ENCODE measurements at regions not wholly inside any gene's neighbourhood (a gene's known extent, or its start where the extent isn't known, plus 50 kb on each side); places are given as distances from the start of the nearest gene placed in this dataset.

DNA sequence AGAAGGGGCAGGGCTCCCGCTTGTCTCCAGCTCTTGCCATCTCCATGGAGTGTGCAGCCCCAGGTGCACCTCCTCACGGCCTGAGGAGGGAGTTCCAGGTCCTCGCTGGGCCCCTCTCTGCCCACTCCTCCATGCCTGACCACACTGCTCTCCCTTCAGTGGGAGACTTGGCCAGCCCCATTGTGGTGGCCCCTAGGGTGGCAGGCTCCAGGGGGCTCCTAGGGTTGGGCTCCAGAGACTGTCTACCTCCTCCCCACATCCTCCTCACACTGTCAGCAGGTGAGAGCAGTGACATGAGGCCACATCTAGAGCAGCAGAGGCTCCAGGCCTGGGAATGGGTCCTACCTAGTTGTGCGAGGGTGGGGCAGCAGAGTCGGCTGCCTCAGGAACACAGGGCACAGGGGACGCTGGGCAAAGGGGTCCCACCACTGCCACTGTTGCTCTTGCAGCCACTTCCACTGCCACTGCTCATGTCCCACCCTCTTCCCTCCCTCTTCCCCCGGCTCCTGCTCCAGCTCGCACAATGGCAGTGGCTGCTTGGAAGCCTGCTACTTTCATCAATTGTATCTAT lies 514.8 kb downstream of the MRPL39 start:
- TF ChIP-seq EGR1 (IDR thresholded peaks at IDR 0.05), result no peak
- TF ChIP-seq, protein P1, sequence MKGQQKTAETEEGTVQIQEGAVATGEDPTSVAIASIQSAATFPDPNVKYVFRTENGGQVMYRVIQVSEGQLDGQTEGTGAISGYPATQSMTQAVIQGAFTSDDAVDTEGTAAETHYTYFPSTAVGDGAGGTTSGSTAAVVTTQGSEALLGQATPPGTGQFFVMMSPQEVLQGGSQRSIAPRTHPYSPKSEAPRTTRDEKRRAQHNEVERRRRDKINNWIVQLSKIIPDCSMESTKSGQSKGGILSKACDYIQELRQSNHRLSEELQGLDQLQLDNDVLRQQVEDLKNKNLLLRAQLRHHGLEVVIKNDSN (IDR thresholded peaks at IDR 0.05), result no peak

DNA sequence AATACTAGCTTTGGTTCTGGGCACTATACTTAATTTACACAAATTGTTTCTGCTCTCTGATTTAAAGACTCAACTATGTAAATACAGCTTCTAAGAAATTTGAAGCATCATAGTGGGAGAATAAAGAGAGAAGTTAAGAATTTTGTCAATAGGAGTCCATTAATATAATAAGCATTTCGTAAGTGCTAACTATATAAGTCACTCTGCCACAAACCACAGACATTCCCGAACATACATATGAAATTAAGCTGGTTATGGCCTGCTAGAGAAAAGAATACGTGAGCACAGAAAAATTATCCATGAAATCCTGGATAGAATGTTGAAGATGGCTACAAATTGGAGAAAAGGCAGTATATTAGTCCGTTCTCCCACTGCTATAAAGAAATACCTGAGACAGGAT lies 526.2 kb downstream of the MRPL39 start:
- TF ChIP-seq, protein P2, sequence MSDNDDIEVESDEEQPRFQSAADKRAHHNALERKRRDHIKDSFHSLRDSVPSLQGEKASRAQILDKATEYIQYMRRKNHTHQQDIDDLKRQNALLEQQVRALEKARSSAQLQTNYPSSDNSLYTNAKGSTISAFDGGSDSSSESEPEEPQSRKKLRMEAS (IDR thresholded peaks at IDR 0.05), result no peak
- TF ChIP-seq TCF12 (IDR thresholded peaks at IDR 0.05; ENCODE audit: low read depth), result no peak

DNA sequence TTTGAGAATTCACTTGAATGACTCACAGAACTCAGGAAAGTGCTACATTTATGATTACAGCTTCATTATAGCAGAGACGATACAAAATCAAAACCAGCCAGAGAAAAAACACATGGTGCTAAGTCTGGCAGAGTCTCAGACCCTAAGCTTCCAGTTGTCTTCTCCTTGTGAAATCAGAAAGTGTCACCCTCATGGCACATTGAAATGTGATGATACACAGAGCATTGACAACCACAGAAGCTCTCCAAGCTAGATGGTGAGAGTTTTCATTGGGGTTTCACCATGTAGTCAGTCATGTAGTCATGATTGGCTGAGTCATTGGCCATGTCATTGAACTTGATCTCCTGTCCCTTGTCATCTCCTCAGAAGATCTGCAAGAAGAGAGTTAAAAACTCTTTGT lies 526.6 kb downstream of the MRPL39 start:
- TF ChIP-seq EP300 (IDR thresholded peaks at IDR 0.05; ENCODE audit: borderline replicate concordance) (no peak), TEAD4 (IDR thresholded peaks at IDR 0.05) (no peak), FOXM1 (IDR thresholded peaks at IDR 0.05; ENCODE audit: borderline replicate concordance, low read depth) (no peak), RAD21 (IDR thresholded peaks at IDR 0.05; ENCODE audit: low read depth) (no peak), ZBTB7A (IDR thresholded peaks at IDR 0.05; ENCODE audit: low read depth) (no peak), TCF12 (IDR thresholded peaks at IDR 0.05; ENCODE audit: low read depth) (no peak)
- TF ChIP-seq, protein P3, sequence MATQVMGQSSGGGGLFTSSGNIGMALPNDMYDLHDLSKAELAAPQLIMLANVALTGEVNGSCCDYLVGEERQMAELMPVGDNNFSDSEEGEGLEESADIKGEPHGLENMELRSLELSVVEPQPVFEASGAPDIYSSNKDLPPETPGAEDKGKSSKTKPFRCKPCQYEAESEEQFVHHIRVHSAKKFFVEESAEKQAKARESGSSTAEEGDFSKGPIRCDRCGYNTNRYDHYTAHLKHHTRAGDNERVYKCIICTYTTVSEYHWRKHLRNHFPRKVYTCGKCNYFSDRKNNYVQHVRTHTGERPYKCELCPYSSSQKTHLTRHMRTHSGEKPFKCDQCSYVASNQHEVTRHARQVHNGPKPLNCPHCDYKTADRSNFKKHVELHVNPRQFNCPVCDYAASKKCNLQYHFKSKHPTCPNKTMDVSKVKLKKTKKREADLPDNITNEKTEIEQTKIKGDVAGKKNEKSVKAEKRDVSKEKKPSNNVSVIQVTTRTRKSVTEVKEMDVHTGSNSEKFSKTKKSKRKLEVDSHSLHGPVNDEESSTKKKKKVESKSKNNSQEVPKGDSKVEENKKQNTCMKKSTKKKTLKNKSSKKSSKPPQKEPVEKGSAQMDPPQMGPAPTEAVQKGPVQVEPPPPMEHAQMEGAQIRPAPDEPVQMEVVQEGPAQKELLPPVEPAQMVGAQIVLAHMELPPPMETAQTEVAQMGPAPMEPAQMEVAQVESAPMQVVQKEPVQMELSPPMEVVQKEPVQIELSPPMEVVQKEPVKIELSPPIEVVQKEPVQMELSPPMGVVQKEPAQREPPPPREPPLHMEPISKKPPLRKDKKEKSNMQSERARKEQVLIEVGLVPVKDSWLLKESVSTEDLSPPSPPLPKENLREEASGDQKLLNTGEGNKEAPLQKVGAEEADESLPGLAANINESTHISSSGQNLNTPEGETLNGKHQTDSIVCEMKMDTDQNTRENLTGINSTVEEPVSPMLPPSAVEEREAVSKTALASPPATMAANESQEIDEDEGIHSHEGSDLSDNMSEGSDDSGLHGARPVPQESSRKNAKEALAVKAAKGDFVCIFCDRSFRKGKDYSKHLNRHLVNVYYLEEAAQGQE (IDR thresholded peaks at IDR 0.05; ENCODE audit: low read depth), result no peak
- TF ChIP-seq, protein P1 (IDR thresholded peaks at IDR 0.05), result no peak

DNA sequence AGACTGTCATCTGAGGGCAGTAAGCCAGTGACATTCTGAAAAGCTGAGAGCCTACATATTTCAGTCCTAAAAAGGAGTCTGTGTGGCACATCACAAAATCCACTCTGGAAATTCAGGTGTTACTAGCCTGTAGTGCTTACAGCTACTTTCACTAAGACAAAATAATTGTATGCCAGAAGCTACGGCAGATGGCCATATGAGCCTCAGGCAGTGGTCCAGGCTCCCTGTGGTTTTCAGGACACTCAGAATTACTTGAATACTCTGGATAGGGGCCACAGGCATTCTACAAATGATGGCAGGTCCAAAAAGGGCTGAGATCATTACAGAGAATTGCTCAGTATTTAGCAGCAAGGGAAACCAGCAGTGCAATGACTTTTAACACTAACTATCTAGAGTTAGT lies 527.1 kb downstream of the MRPL39 start:
- no peak for TF ChIP-seq EGR1 (IDR thresholded peaks at IDR 0.05)

DNA sequence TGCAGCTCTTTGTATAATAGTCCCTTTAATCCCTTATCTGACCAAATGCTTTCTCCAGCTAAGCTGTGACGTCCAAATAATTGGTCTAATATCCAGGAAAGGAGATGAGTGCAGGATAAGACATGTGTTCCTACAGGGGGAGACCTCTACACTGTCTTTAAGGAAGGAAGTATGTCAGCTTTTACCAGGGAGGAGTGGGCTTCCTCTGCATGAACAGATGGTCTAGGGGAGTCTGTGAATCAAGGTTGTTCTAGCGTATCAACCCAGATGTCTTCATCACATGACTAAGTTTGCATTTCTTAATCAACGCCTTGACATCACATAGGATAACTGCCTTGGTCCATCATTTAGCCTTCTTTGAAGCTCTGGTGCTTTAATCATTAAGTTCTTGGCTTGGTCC lies 528.2 kb downstream of the MRPL39 start:
- TF ChIP-seq EP300 (IDR thresholded peaks at IDR 0.05; ENCODE audit: borderline replicate concordance) (no peak), CREB1 (IDR thresholded peaks at IDR 0.05; ENCODE audit: low read depth) (no peak), CEBPB (IDR thresholded peaks at IDR 0.05) (no peak), YY1 (IDR thresholded peaks at IDR 0.05; ENCODE audit: low read depth) (no peak), TCF12 (IDR thresholded peaks at IDR 0.05; ENCODE audit: low read depth) (no peak), NFIC (IDR thresholded peaks at IDR 0.05) (no peak), FOXM1 (IDR thresholded peaks at IDR 0.05; ENCODE audit: borderline replicate concordance, low read depth) (no peak), TAF1 (IDR thresholded peaks at IDR 0.05; ENCODE audit: low read depth) (no peak), TEAD4 (IDR thresholded peaks at IDR 0.05) (no peak), ZBTB7A (IDR thresholded peaks at IDR 0.05; ENCODE audit: low read depth) (no peak), EGR1 (IDR thresholded peaks at IDR 0.05) (no peak), RAD21 (IDR thresholded peaks at IDR 0.05; ENCODE audit: low read depth) (no peak)
- TF ChIP-seq, protein P1 (IDR thresholded peaks at IDR 0.05), result no peak
- TF ChIP-seq, protein P2 (IDR thresholded peaks at IDR 0.05), result no peak
- TF ChIP-seq, protein P3 (IDR thresholded peaks at IDR 0.05; ENCODE audit: low read depth), result no peak

DNA sequence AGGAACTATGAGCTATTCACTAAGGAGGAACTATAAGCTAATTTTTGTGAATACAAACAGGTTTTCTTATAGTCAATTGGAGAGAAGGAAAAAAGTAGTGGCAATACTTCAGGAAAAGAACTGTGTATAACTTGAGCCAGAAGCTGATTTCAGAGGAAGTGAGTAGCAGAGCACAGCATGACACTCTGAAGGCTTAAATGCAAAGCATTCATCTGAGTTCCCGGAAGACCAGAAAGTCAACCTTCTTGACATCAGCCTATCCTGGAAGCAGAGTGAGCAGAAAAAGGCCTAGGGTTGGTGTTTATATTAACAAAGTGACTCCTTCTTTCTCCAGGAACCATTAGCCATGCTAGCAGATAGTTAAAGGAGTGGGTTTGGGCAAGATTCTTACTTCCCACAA lies 545.2 kb downstream of the MRPL39 start:
- TF ChIP-seq NFIC (IDR thresholded peaks at IDR 0.05), result no peak
- no peak for TF ChIP-seq TAF1 (IDR thresholded peaks at IDR 0.05; ENCODE audit: low read depth)
- TF ChIP-seq FOXM1 (IDR thresholded peaks at IDR 0.05; ENCODE audit: borderline replicate concordance, low read depth), result no peak

DNA sequence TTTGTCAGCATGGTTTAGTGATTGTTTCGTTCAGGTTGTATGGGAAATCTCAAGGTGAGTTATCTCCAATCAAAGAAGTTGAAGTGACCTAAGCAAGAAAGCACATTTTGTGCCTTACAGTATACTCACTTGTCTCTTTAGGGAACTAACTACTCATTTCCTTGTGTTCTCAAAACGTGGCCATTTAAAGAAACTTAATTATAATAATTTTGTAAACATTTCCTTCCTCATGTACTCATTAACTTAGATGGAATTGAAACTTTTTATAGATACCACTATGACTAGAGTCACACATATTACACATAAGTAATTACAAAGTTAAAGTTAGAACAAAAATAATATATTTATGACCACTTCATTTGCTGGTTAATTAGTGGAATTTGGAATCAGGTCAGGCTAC lies 552.6 kb downstream of the MRPL39 start:
- TF ChIP-seq TEAD4 (IDR thresholded peaks at IDR 0.05) (no peak), TAF1 (IDR thresholded peaks at IDR 0.05; ENCODE audit: low read depth) (no peak), TCF12 (IDR thresholded peaks at IDR 0.05; ENCODE audit: low read depth) (no peak), YY1 (IDR thresholded peaks at IDR 0.05; ENCODE audit: low read depth) (no peak), RAD21 (IDR thresholded peaks at IDR 0.05; ENCODE audit: low read depth) (no peak), EP300 (IDR thresholded peaks at IDR 0.05; ENCODE audit: borderline replicate concordance) (no peak), CEBPB (IDR thresholded peaks at IDR 0.05) (no peak), FOXM1 (IDR thresholded peaks at IDR 0.05; ENCODE audit: borderline replicate concordance, low read depth) (no peak), EGR1 (IDR thresholded peaks at IDR 0.05) (no peak), NFIC (IDR thresholded peaks at IDR 0.05) (no peak)
- TF ChIP-seq, protein P1 (IDR thresholded peaks at IDR 0.05), result no peak
- TF ChIP-seq, protein P3 (IDR thresholded peaks at IDR 0.05; ENCODE audit: low read depth), result no peak
